ENCODE measurements at regions not wholly inside any gene's neighbourhood (a gene's known extent, or its start where the extent isn't known, plus 50 kb on each side); places are given as distances from the start of the nearest gene placed in this dataset.

- TF ChIP-seq POLR2AphosphoS5 (IDR thresholded peaks at IDR 0.05; ENCODE audit: low read depth, low read length) (no peak), TAF1 (IDR thresholded peaks at IDR 0.05; ENCODE audit: borderline replicate concordance, insufficient read depth, low read length) (no peak), REST (IDR thresholded peaks at IDR 0.05; ENCODE audit: insufficient read depth in 1 of 2, low read depth in 2 of 2, low read length in 2 of 2) (no peak)
Observed at GRCh38 chr2:103252781-103253180, 490.9 kb downstream of the TMEM182 start.
